A549 (cell line): ENCODE measurements at regions not wholly inside any gene's neighbourhood (a gene's known extent, or its start where the extent isn't known, plus 50 kb on each side); places are given as distances from the start of the nearest gene placed in this dataset.

ENCODE experiments used
- CEBPB ChIP-seq, 2 experiments: fragments of >200 bp in 1 of 2; sonication (Bioruptor Twin) in 1 of 2; formaldehyde crosslinking in 1 of 2; IDR thresholded peaks; 2 replicates each; pipeline ENCODE4 v1.6.1; 2012 to 2016
- PHF8 ChIP-seq: fragments of 200-600 bp; sonication (generic); IDR thresholded peaks from 2 replicates; pipeline ENCODE4 v1.6.1; 2016; ENCODE audit warnings: low read depth, mild to moderate bottlenecking, antibody characterized with exemption, moderate library complexity, borderline replicate concordance
- POLR2A ChIP-seq: IDR thresholded peaks from 2 replicates; pipeline ENCODE4 v1.6.1; 2012; ENCODE audit warnings: mild to moderate bottlenecking, low read length
- TF ChIP-seq, protein P1 (sequence below): fragments of >200 bp; sonication (Bioruptor Twin); formaldehyde crosslinking; IDR thresholded peaks from 3 replicates; pipeline ENCODE4 v1.5.1; 2016
- TF ChIP-seq, protein P2 (sequence below): fragments of 250-450 bp; sonication (Bioruptor Pico); IDR thresholded peaks from 2 replicates; pipeline ENCODE4 v1.5.0; 2021; ENCODE audit warnings: mild to moderate bottlenecking, moderate library complexity, borderline replicate concordance

DNA sequence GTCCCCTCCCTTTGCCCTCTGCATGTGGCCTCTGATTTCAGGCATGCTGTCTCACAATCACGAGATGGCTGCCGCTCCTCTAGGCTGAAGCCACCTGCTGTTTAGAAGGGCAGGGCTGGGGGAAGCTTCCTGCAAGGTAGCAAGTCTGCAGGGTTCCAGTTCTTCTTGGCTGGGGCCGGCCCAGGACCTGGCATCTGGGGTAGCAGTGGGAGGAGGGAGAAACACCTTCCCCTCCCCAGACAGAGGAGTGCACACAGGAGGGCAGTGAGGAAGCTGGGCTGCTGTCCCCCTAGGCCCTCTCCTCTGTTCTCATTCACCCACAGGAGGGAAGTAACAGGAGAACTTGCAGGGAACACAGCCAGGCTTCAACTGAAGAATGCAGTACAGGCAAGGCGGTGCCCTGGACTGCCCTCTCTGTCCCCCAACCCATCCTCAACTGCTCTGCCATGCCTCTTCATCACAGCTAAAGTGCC lies 345.9 kb upstream of the HS6ST1 start:
- TF ChIP-seq, protein P1, sequence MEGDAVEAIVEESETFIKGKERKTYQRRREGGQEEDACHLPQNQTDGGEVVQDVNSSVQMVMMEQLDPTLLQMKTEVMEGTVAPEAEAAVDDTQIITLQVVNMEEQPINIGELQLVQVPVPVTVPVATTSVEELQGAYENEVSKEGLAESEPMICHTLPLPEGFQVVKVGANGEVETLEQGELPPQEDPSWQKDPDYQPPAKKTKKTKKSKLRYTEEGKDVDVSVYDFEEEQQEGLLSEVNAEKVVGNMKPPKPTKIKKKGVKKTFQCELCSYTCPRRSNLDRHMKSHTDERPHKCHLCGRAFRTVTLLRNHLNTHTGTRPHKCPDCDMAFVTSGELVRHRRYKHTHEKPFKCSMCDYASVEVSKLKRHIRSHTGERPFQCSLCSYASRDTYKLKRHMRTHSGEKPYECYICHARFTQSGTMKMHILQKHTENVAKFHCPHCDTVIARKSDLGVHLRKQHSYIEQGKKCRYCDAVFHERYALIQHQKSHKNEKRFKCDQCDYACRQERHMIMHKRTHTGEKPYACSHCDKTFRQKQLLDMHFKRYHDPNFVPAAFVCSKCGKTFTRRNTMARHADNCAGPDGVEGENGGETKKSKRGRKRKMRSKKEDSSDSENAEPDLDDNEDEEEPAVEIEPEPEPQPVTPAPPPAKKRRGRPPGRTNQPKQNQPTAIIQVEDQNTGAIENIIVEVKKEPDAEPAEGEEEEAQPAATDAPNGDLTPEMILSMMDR: no peak
- TF ChIP-seq POLR2A (no peak), CEBPB (IDR thresholded peaks at IDR 0.05) (no peak), PHF8 (no peak)
- TF ChIP-seq, protein P2, sequence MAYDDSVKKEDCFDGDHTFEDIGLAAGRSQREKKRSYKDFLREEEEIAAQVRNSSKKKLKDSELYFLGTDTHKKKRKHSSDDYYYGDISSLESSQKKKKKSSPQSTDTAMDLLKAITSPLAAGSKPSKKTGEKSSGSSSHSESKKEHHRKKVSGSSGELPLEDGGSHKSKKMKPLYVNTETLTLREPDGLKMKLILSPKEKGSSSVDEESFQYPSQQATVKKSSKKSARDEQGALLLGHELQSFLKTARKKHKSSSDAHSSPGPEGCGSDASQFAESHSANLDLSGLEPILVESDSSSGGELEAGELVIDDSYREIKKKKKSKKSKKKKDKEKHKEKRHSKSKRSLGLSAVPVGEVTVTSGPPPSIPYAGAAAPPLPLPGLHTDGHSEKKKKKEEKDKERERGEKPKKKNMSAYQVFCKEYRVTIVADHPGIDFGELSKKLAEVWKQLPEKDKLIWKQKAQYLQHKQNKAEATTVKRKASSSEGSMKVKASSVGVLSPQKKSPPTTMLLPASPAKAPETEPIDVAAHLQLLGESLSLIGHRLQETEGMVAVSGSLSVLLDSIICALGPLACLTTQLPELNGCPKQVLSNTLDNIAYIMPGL (CRISPR knock-in tag): no peak
